ENCODE measurements at regions not wholly inside any gene's neighbourhood (a gene's known extent, or its start where the extent isn't known, plus 50 kb on each side); places are given as distances from the start of the nearest gene placed in this dataset.
"Not testable (repeated sequence)": the region's sequence is repeated elsewhere in the genome, so short reads cannot be mapped to it uniquely, and the experiment has no call there.

GRCh38 chr5:152026328-152027024 lies 101.8 kb upstream of the GLRA1 start:
- not testable (repeated sequence) for DNase-seq

DNA sequence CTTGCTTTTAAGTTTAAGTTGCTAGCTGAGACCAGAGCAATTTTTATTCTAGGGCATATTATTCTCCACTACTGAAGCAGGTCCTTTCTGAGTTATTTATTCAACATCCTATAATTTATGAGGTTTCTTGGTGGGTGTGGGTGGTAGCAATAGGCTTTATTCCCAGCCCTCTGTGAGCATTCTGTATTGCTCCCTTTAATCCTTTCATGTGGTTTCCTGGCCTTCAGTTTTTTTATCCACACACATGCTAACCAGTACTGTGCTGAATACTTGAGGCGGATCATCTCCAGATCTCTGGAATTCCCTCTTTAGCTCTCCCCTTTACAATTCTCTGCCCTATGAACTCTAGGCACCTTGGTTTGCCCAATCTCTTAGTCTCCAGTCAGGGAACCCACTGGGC lies 91.8 kb upstream of the GLRA1 start:
- DNase-seq = no peak

- no peak for DNase-seq
Measured at GRCh38 chr5:152007653-152008335, 83.1 kb upstream of the GLRA1 start.

DNA sequence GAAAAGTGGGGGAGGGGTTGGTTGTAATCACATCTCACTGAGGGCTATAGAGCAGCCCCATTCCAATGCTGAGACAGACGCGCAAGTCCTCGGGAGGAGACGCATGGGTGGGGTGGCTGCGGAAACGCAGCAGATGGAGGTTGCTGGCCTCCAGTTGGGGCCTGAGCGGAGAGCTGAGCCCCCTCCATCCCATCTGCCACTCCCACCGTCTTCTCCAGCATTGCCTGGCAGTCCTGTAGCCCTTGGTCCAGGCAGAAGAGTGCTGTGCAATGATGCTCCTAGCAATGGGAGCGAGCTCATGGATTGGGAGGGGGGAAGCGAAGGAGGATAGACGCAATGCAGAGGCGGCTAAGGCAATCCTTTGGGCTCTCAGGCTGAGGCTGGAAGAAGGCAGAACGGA lies 79.4 kb upstream of the GLRA1 start:
- no peak for DNase-seq

All from T1000 (cell line).